Lower lobe of right lung (tissue), 2 donors: ENCODE measurements at regions not wholly inside any gene's neighbourhood (a gene's known extent, or its start where the extent isn't known, plus 50 kb on each side); places are given as distances from the start of the nearest gene placed in this dataset.

Experiments
- ATAC-seq, 2 donors: fragments of 200-7000 bp; cut with Tn5 transposase; one replicate each; pipeline ENCODE4 v1.9.1; 2020 to 2022; ENCODE audit warnings: mild to moderate bottlenecking in 2 of 2, moderate library complexity in 2 of 2
- DNase-seq: peaks from one replicate; pipeline ENCODE4 v3.0.0-alpha.2; 2020
- H3K27ac ChIP-seq: fragments of 200-600 bp; one replicate; pipeline ENCODE4 v1.8.0; 2022
- H3K27me3 ChIP-seq: fragments of 200-600 bp; one replicate; pipeline ENCODE4 v1.8.0; 2022; ENCODE audit warnings: low read depth
- H3K36me3 ChIP-seq: fragments of 200-600 bp; one replicate; pipeline ENCODE4 v1.8.0; 2022; ENCODE audit warnings: mild to moderate bottlenecking
- H3K4me1 ChIP-seq: fragments of 200-600 bp; one replicate; pipeline ENCODE4 v1.8.0; 2022
- H3K4me3 ChIP-seq: fragments of 200-600 bp; one replicate; pipeline ENCODE4 v1.8.0; 2022; ENCODE audit warnings: mild to moderate bottlenecking
- H3K9me3 ChIP-seq: fragments of 200-600 bp; one replicate; pipeline ENCODE4 v1.8.0; 2022
- CTCF ChIP-seq: fragments of 200-600 bp; IDR thresholded peaks from one replicate; pipeline ENCODE4 v1.8.0; 2022; ENCODE audit warnings: antibody characterized with exemption, mild to moderate bottlenecking
- intact Hi-C: fragments of 100-400 bp; cut with DNase I; formaldehyde crosslinking; loops from one replicate; pipeline ENCODE4 v1.11.0; 2022
- donor health status: DM: no; HTN: yes; CAD: no; lungs with severe emphysema.

DNA sequence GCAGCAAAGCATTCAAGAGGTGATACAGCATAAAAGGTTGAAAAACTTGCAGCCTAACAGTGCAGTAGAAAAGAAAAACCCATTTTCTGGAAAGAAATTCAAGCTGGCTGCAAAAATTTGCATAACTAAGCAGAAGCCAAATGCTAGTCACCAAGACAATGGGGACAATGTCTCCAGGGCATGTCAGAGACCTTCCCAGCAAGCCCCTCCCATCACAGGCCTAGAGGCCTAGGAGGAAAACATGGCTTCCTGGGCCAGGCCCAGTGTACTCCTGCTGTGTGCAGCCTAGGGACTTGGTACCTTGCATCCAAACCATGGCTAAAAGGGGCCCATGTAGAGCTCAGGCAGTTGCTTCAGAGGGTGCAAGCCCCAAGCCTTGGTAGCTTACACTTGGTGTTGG is 405.1 kb upstream of the CYRIA start:
- intact Hi-C loops: no loop called here
- DNase-seq (no peak), ATAC-seq (no peak)
- Histone ChIP-seq H3K4me3 (no peak overlapping the region), H3K27me3 (no peaks in the 10 kb centered on the region), H3K4me1 (no peaks in the 10 kb centered on the region), H3K27ac (no peak overlapping the region), H3K9me3 (no peaks in the 10 kb centered on the region), H3K36me3 (no peaks in the 10 kb centered on the region)
- no peak for TF ChIP-seq CTCF

DNA sequence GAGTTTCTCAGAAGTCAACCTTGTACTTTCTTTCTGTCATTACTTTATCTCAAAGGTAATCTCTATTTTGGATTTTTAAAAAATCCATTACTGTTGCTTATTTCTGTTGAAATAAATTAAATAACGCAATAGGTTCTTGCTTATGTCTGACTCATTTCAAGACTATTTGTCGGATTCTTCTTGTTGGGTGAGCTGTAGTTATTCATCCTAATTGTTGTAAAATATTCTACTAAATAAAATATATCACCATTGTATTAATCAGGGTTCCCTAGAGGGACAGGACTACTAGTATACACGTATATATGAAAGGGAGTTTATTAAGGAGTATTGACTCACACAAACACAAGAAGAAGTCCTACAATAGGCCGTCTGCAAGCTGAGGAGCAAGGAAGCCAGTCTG is 403.9 kb upstream of the CYRIA start:
- DNase-seq (no peak), ATAC-seq (no peak)
- Histone ChIP-seq H3K27ac (no peak overlapping the region), H3K4me3 (no peak overlapping the region), H3K4me1 (no peaks in the 10 kb centered on the region), H3K27me3 (no peaks in the 10 kb centered on the region), H3K9me3 (no peaks in the 10 kb centered on the region), H3K36me3 (no peaks in the 10 kb centered on the region)
- no peak for TF ChIP-seq CTCF
- intact Hi-C loops: no loop called here

- no peak overlapping the region for H3K4me3 ChIP-seq
- H3K27ac ChIP-seq: no peak overlapping the region
- no peaks in the 10 kb centered on the region for H3K4me1 ChIP-seq
- no peaks in the 10 kb centered on the region for H3K27me3 ChIP-seq
- no peak for TF ChIP-seq CTCF
- DNase-seq: no peak
- no peak for ATAC-seq
- no peaks in the 10 kb centered on the region for H3K9me3 ChIP-seq
- no peaks in the 10 kb centered on the region for H3K36me3 ChIP-seq
- intact Hi-C loops: no loop called here
Measured at GRCh38 chr2:17068021-17068420, 402.4 kb upstream of the CYRIA start.

DNA sequence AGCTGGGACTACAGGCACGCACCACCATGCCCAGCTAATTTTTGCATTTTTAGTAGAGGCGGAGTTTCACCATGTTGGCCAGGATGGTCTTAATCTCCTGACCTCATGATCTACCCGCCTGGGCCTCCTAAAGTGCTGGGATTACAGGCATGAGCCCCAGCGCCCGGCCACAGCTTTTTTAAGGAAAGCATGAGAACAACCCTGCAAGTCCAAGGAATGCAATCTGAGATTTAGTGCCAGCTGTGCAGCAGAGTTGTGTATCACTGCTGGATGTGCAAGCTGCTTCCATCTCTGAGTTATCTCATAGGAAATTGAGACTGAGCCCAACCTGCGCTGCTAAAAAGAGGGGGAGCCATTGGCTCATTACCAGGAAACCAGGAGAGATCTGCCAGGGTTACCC is 399.9 kb upstream of the CYRIA start:
- Histone ChIP-seq H3K27ac (no peak overlapping the region), H3K4me3 (no peak overlapping the region), H3K4me1 (no peaks in the 10 kb centered on the region), H3K36me3 (no peaks in the 10 kb centered on the region), H3K9me3 (no peaks in the 10 kb centered on the region), H3K27me3 (no peaks in the 10 kb centered on the region)
- TF ChIP-seq CTCF: no peak
- no peak for ATAC-seq
- intact Hi-C loops: no loop called here
- DNase-seq: no peak

GRCh38 chr2:17061028-17061427 is 395.4 kb upstream of the CYRIA start:
- Histone ChIP-seq H3K4me1 (no peaks in the 10 kb centered on the region), H3K4me3 (no peak overlapping the region), H3K27me3 (no peaks in the 10 kb centered on the region), H3K36me3 (no peaks in the 10 kb centered on the region), H3K27ac (no peak overlapping the region), H3K9me3 (no peaks in the 10 kb centered on the region)
- ATAC-seq (no peak), DNase-seq (no peak)
- intact Hi-C loops: no loop called here
- TF ChIP-seq CTCF: no peak

GRCh38 chr2:17059458-17059857 is 393.8 kb upstream of the CYRIA start:
- Histone ChIP-seq H3K9me3 (no peaks in the 10 kb centered on the region), H3K27ac (no peak overlapping the region), H3K36me3 (no peaks in the 10 kb centered on the region), H3K27me3 (no peaks in the 10 kb centered on the region), H3K4me1 (no peaks in the 10 kb centered on the region), H3K4me3 (no peak overlapping the region)
- ATAC-seq (no peak), DNase-seq (no peak)
- TF ChIP-seq CTCF: no peak
- intact Hi-C loops: no loop called here
